T-helper 17 cell (primary cell): ENCODE measurements at regions not wholly inside any gene's neighbourhood (a gene's known extent, or its start where the extent isn't known, plus 50 kb on each side); places are given as distances from the start of the nearest gene placed in this dataset.

Experiments used
- ATAC-seq: fragments of 150-1000 bp; cut with Tn5 transposase; 2 replicates; pipeline ENCODE4 v1.10.0; 2021; ENCODE audit warnings: mild to moderate bottlenecking, moderate library complexity
- DNase-seq, 3 donors: peaks; one replicate each; pipeline versions ENCODE4 v3.0.0 to v3.0.0-alpha.2; 2020 to 2021
- H3K9me3 ChIP-seq: one replicate; pipeline ENCODE4 v1.7.0; 2013; ENCODE audit warnings: low read length, mild to moderate bottlenecking; ENCODE audit not compliant: control insufficient read depth, poor library complexity, severe bottlenecking
- H3K27ac Mint-ChIP-seq: one replicate; pipeline ENCODE4 v1.8.0; 2022; ENCODE audit warnings: mild to moderate bottlenecking, moderate library complexity, mixed read lengths
- H3K27me3 Mint-ChIP-seq: one replicate; pipeline ENCODE4 v1.8.0; 2022; ENCODE audit warnings: mixed read lengths
- H3K36me3 Mint-ChIP-seq: one replicate; pipeline ENCODE4 v1.8.0; 2022; ENCODE audit warnings: low read depth, mixed read lengths
- H3K4me1 Mint-ChIP-seq: one replicate; pipeline ENCODE4 v1.8.0; 2022; ENCODE audit warnings: mild to moderate bottlenecking, mixed read lengths
- H3K4me3 Mint-ChIP-seq: one replicate; pipeline ENCODE4 v1.8.0; 2022; ENCODE audit warnings: mild to moderate bottlenecking, moderate library complexity, mixed read lengths

- Mint-ChIP-seq H3K36me3 (no peaks in the 10 kb centered on the region), H3K4me3 (no peak overlapping the region), H3K27ac (no peak overlapping the region), H3K27me3 (peaks cover 33% of the 10 kb centered on the region), H3K4me1 (no peaks in the 10 kb centered on the region)
- ATAC-seq (no peak), DNase-seq (no peak)
- no peaks in the 10 kb centered on the region for H3K9me3 ChIP-seq
These were observed 152.0 kb upstream of the TMC3 start for GRCh38 chr15:81526029-81526428.

GRCh38 chr15:81524496-81524895, 150.5 kb upstream of the TMC3 start:
- DNase-seq (no peak), ATAC-seq (no peak)
- Mint-ChIP-seq H3K4me3 (no peak overlapping the region), H3K4me1 (no peaks in the 10 kb centered on the region), H3K27me3 (peaks cover 33% of the 10 kb centered on the region), H3K36me3 (no peaks in the 10 kb centered on the region), H3K27ac (no peak overlapping the region)
- no peaks in the 10 kb centered on the region for H3K9me3 ChIP-seq

GRCh38 chr15:81523867-81524266, 149.9 kb upstream of the TMC3 start:
- H3K4me3 Mint-ChIP-seq, result no peak overlapping the region
- H3K27ac Mint-ChIP-seq, result no peak overlapping the region
- H3K36me3 Mint-ChIP-seq, result no peaks in the 10 kb centered on the region
- no peaks in the 10 kb centered on the region for H3K9me3 ChIP-seq
- DNase-seq (no peak), ATAC-seq (no peak)
- peaks cover 28% of the 10 kb centered on the region for H3K27me3 Mint-ChIP-seq
- no peaks in the 10 kb centered on the region for H3K4me1 Mint-ChIP-seq

- Mint-ChIP-seq H3K27me3 (peaks cover 51% of the 10 kb centered on the region), H3K4me1 (no peaks in the 10 kb centered on the region), H3K27ac (no peak overlapping the region), H3K36me3 (no peaks in the 10 kb centered on the region), H3K4me3 (no peak overlapping the region)
- DNase-seq (no peak), ATAC-seq (no peak)
- H3K9me3 ChIP-seq, result no peaks in the 10 kb centered on the region
These were observed 146.5 kb upstream of the TMC3 start for GRCh38 chr15:81520480-81520879.

- Mint-ChIP-seq H3K36me3 (peaks cover 2% of the 10 kb centered on the region), H3K27me3 (peaks cover 54% of the 10 kb centered on the region), H3K27ac (no peak overlapping the region), H3K4me3 (no peak overlapping the region), H3K4me1 (peaks cover 2% of the 10 kb centered on the region)
- ATAC-seq (no peak), DNase-seq (no peak)
- no peaks in the 10 kb centered on the region for H3K9me3 ChIP-seq
These were observed 142.4 kb upstream of the TMC3 start for GRCh38 chr15:81516461-81516860.

GRCh38 chr15:81516012-81516411, 142.0 kb upstream of the TMC3 start:
- Mint-ChIP-seq H3K4me1 (peaks cover 2% of the 10 kb centered on the region), H3K4me3 (no peak overlapping the region), H3K27ac (no peak overlapping the region), H3K27me3 (peaks cover 57% of the 10 kb centered on the region), H3K36me3 (peaks cover 2% of the 10 kb centered on the region)
- DNase-seq, result no peak
- no peaks in the 10 kb centered on the region for H3K9me3 ChIP-seq
- ATAC-seq, result no peak

- Mint-ChIP-seq H3K27ac (no peak overlapping the region), H3K36me3 (peaks cover 2% of the 10 kb centered on the region), H3K4me1 (peaks cover 2% of the 10 kb centered on the region), H3K27me3 (peaks cover 65% of the 10 kb centered on the region), H3K4me3 (no peak overlapping the region)
- no peaks in the 10 kb centered on the region for H3K9me3 ChIP-seq
- ATAC-seq, result no peak
- DNase-seq, result no peak
These were observed 140.7 kb upstream of the TMC3 start for GRCh38 chr15:81514725-81515124.

- H3K27me3 Mint-ChIP-seq, result peaks cover 56% of the 10 kb centered on the region
- no peak overlapping the region for H3K4me3 Mint-ChIP-seq
- H3K4me1 Mint-ChIP-seq, result peaks cover 2% of the 10 kb centered on the region
- ATAC-seq, result no peak
- DNase-seq, result no peak
- peaks cover 2% of the 10 kb centered on the region for H3K36me3 Mint-ChIP-seq
- H3K27ac Mint-ChIP-seq, result no peak overlapping the region
- H3K9me3 ChIP-seq, result no peaks in the 10 kb centered on the region
These were observed 137.1 kb upstream of the TMC3 start for GRCh38 chr15:81511138-81511537.

GRCh38 chr15:81507831-81508230, 133.8 kb upstream of the TMC3 start:
- no peaks in the 10 kb centered on the region for H3K9me3 ChIP-seq
- H3K27me3 Mint-ChIP-seq, result peaks cover 31% of the 10 kb centered on the region
- H3K27ac Mint-ChIP-seq, result no peak overlapping the region
- H3K4me1 Mint-ChIP-seq, result peaks cover 2% of the 10 kb centered on the region
- peaks cover 2% of the 10 kb centered on the region for H3K36me3 Mint-ChIP-seq
- DNase-seq (no peak), ATAC-seq (no peak)
- no peak overlapping the region for H3K4me3 Mint-ChIP-seq

- peaks cover 33% of the 10 kb centered on the region for H3K27me3 Mint-ChIP-seq
- H3K27ac Mint-ChIP-seq, result no peak overlapping the region
- no peaks in the 10 kb centered on the region for H3K36me3 Mint-ChIP-seq
- ATAC-seq (no peak), DNase-seq (no peak)
- no peaks in the 10 kb centered on the region for H3K4me1 Mint-ChIP-seq
- no peak overlapping the region for H3K4me3 Mint-ChIP-seq
- H3K9me3 ChIP-seq, result no peaks in the 10 kb centered on the region
These were observed 132.9 kb upstream of the TMC3 start for GRCh38 chr15:81506936-81507335.

- Mint-ChIP-seq H3K36me3 (no peaks in the 10 kb centered on the region), H3K4me3 (no peak overlapping the region), H3K27ac (no peak overlapping the region), H3K27me3 (peaks cover 37% of the 10 kb centered on the region), H3K4me1 (no peaks in the 10 kb centered on the region)
- DNase-seq (no peak), ATAC-seq (no peak)
- no peaks in the 10 kb centered on the region for H3K9me3 ChIP-seq
These were observed 132.1 kb upstream of the TMC3 start for GRCh38 chr15:81506071-81506470.

- H3K9me3 ChIP-seq, result no peaks in the 10 kb centered on the region
- no peak overlapping the region for H3K27ac Mint-ChIP-seq
- no peaks in the 10 kb centered on the region for H3K36me3 Mint-ChIP-seq
- H3K4me3 Mint-ChIP-seq, result no peak overlapping the region
- no peak for DNase-seq
- H3K27me3 Mint-ChIP-seq, result peaks cover 29% of the 10 kb centered on the region
- ATAC-seq, result no peak
- H3K4me1 Mint-ChIP-seq, result no peaks in the 10 kb centered on the region
These were observed 130.3 kb upstream of the TMC3 start for GRCh38 chr15:81504170-81504905.

- H3K4me1 Mint-ChIP-seq, result no peaks in the 10 kb centered on the region
These were observed 128.4 kb upstream of the TMC3 start for GRCh38 chr15:81502439-81502838.

GRCh38 chr15:81500081-81500480, 126.1 kb upstream of the TMC3 start:
- Mint-ChIP-seq H3K36me3 (no peaks in the 10 kb centered on the region), H3K27me3 (peaks cover 35% of the 10 kb centered on the region), H3K4me1 (no peaks in the 10 kb centered on the region), H3K27ac (no peak overlapping the region), H3K4me3 (no peak overlapping the region)
- ATAC-seq (no peak), DNase-seq (no peak)
- H3K9me3 ChIP-seq, result no peaks in the 10 kb centered on the region

More at GRCh38 chr15:81502439-81502838, 128.4 kb upstream of the TMC3 start:
- Mint-ChIP-seq H3K36me3 (no peaks in the 10 kb centered on the region), H3K27ac (no peak overlapping the region), H3K27me3 (peaks cover 27% of the 10 kb centered on the region), H3K4me3 (no peak overlapping the region)
- DNase-seq (no peak), ATAC-seq (no peak)
- no peaks in the 10 kb centered on the region for H3K9me3 ChIP-seq
